ENCODE measurements at regions not wholly inside any gene's neighbourhood (a gene's known extent, or its start where the extent isn't known, plus 50 kb on each side); places are given as distances from the start of the nearest gene placed in this dataset.

DNA sequence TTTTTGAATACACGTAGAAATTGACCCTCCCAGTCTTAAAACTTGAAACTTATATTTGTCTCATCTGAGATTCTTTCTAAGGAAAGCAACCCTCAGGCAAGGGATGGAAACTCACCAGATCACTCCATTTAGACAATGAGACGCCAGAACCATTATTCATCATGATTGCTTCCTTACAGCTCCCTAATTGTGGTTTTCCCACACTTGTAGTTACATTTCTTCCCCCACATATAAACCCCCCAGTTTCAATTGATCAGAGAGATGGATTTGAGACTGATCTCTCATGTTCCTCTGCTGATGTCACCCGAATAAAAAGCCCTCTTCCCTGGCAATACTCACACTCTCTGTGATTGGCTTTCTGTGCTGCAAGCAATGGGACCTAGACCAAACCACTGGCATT lies 197.9 kb upstream of the STARD13 start:
- peaks cover 7% of the 10 kb centered on the region for H3K27me3 Mint-ChIP-seq
- H3K4me1 Mint-ChIP-seq: no peaks in the 10 kb centered on the region
- no peak for DNase-seq
- POLR2A ChIA-PET: no interaction called here
- H3K4me3 Mint-ChIP-seq: no peak overlapping the region
- ATAC-seq (ENCODE audit: low read depth): no peak
- H3K27ac Mint-ChIP-seq: no peak overlapping the region
- peaks cover 11% of the 10 kb centered on the region for H3K9me3 Mint-ChIP-seq
- no peaks in the 10 kb centered on the region for H3K36me3 Mint-ChIP-seq

DNA sequence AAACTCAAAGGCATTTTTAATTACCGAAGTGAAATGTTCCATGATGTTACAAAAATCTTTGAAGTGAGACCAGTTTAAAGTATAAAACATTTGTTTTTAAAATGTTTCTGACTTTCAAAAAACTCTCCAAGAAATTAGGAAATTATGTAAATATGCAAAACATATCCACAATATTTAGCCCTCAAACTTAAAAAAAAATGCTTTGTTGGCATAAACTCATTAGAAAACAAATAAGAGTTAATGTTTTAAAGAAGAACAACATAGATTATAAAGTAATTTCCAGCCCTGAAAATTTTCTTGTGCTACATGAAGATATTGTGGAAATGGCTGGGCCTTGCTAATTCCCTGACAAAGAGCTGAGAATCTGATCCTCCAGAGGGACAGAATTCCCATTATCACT lies 199.7 kb upstream of the STARD13 start:
- Mint-ChIP-seq H3K27ac (no peak overlapping the region), H3K4me3 (no peak overlapping the region), H3K4me1 (no peaks in the 10 kb centered on the region), H3K36me3 (no peaks in the 10 kb centered on the region), H3K9me3 (peaks cover 9% of the 10 kb centered on the region), H3K27me3 (peaks cover 9% of the 10 kb centered on the region)
- no peak for DNase-seq
- POLR2A ChIA-PET: no interaction called here
- no peak for ATAC-seq (ENCODE audit: low read depth)

DNA sequence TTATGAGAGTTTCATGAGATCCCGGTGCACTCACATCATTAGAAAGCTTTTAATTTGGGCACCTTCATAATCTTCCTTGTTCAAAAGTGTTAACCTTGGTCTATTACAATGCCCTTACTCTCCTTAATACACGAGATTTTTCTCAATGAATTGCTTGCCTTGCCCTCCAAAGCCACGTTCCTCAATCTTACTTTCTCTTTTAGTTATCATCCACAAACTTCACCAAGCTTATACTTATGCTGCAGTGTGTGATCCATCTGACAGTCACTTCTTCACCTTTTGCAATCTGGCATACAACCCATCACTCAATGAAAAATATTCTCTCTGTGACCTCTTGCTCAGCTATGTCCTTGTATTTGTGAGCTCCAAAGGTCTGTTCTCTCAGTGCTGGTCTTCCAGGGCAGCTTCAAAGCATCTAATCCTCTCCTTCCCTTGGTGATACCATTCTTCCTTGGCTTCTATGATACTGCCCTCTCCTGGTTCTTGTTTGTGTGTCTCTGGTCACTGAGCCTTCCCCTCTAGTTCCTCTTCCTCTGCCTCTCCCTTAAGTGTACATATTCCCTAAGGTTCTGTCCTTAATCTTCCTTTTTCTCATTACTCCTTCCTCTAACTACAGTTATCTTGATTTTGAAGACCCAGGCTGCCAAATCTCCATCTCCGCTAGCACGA lies 202.2 kb upstream of the STARD13 start:
- POLR2A ChIA-PET: no interaction called here
- H3K4me3 Mint-ChIP-seq: no peak overlapping the region
- no peak for DNase-seq
- peaks cover 9% of the 10 kb centered on the region for H3K27me3 Mint-ChIP-seq
- no peaks in the 10 kb centered on the region for H3K4me1 Mint-ChIP-seq
- ATAC-seq (ENCODE audit: low read depth): no peak
- peaks cover 9% of the 10 kb centered on the region for H3K9me3 Mint-ChIP-seq
- no peaks in the 10 kb centered on the region for H3K36me3 Mint-ChIP-seq
- no peak overlapping the region for H3K27ac Mint-ChIP-seq

- POLR2A ChIA-PET: no interaction called here
- H3K4me3 Mint-ChIP-seq: no peak overlapping the region
- H3K27me3 Mint-ChIP-seq: peaks cover 10% of the 10 kb centered on the region
- DNase-seq (no peak), ATAC-seq (ENCODE audit: low read depth) (no peak)
- H3K4me1 Mint-ChIP-seq: no peaks in the 10 kb centered on the region
- H3K36me3 Mint-ChIP-seq: no peaks in the 10 kb centered on the region
- peaks cover 3% of the 10 kb centered on the region for H3K9me3 Mint-ChIP-seq
- H3K27ac Mint-ChIP-seq: no peak overlapping the region
Measured at GRCh38 chr13:33489563-33489962, 204.0 kb upstream of the STARD13 start.

- Mint-ChIP-seq H3K27ac (no peak overlapping the region), H3K4me1 (no peaks in the 10 kb centered on the region), H3K27me3 (peaks cover 8% of the 10 kb centered on the region), H3K9me3 (no peaks in the 10 kb centered on the region), H3K36me3 (no peaks in the 10 kb centered on the region), H3K4me3 (no peak overlapping the region)
- DNase-seq: no peak
- no peak for ATAC-seq (ENCODE audit: low read depth)
- POLR2A ChIA-PET: interaction anchor here (0.6 kb wide), 1 partner anchor 189 kb away, joined by 4 read pairs; no protein-coding TSS in a partner anchor
Measured at GRCh38 chr13:33490461-33491327, 205.1 kb upstream of the STARD13 start.

DNA sequence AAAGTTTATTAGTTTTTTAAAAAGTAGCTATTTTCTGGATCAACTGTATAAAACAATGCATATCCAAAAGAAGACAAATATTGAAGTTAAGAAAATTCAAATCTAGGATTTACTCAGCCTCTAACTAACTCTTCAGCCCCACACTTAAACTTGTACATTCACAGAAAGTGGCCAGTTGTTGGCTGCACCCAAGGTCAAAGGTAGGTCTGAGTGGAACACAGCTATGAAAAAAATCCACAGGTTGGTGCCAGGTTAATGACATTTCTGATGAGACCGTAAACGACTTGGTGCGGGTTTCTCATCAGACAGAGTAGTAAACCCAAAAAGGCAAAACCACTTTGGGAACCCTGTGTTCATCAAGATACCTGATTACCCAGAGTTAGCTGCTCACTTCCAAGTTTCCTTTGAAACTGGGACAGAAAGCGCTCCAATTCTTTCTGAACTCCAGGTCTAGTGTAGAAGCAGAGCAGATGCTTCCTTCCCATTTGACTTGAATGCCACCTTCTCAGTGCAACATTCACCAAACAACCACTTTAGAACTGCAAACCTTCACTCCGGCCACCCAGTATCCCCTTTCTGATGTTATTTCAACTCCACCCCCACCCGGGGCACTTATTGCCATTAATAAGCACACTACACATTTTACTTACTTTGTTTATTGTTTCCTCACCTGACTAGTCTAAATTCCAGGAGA lies 208.3 kb upstream of the STARD13 start:
- H3K4me1 Mint-ChIP-seq: no peaks in the 10 kb centered on the region
- ATAC-seq (ENCODE audit: low read depth) (no peak), DNase-seq (no peak)
- no peak overlapping the region for H3K27ac Mint-ChIP-seq
- no peaks in the 10 kb centered on the region for H3K36me3 Mint-ChIP-seq
- H3K9me3 Mint-ChIP-seq: no peaks in the 10 kb centered on the region
- H3K27me3 Mint-ChIP-seq: peaks cover 4% of the 10 kb centered on the region
- POLR2A ChIA-PET: no interaction called here
- H3K4me3 Mint-ChIP-seq: no peak overlapping the region

DNA sequence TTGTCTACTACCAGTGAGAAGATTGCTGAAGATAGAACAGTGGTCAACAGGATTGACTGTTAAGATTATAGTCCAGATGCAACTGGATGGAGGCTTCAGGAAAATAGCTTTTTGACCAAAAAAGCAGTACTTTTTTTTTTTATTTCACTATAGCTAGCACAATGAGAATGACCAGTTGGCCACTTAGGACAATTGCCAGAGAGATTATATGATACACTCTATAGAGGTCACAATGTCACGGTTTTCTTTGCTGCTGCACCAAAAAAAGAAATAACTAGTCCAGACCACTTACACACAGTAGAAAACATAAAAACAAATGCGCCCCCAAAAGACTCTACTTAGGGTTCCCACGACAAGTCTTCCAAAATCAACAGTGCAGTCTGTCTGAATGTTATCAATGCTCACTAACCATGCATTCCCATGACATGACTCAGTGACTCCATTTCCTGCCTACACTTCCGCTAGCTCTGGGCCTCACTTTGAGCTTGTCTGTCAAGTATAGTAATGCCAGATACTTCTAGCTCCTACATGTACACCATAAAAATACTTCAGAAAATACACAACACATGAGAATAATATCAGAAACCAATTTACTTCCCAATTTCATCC lies 209.1 kb upstream of the STARD13 start:
- Mint-ChIP-seq H3K4me3 (no peak overlapping the region), H3K27me3 (peaks cover 4% of the 10 kb centered on the region), H3K9me3 (no peaks in the 10 kb centered on the region), H3K4me1 (no peaks in the 10 kb centered on the region), H3K36me3 (no peaks in the 10 kb centered on the region), H3K27ac (no peak overlapping the region)
- POLR2A ChIA-PET: no interaction called here
- ATAC-seq (ENCODE audit: low read depth) (no peak), DNase-seq (no peak)

DNA sequence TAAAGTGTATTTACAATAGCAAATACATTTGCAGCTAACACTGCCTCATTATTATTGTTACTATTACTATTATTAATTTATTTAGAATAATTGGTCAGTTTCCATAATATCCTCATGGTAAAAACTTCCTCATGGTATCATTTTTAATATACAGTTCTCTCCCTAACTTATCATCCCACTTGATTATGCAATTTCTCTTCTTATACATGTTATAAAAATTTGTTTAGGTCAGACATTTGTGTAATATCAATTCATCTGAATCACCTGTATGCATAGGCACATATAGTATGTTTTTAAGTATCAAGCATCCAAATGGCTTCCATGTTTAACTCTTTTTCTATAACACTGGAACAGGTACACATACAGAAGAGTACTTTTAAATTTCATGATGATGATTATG lies 210.8 kb upstream of the STARD13 start:
- Mint-ChIP-seq H3K4me3 (no peak overlapping the region), H3K9me3 (no peaks in the 10 kb centered on the region), H3K27ac (no peak overlapping the region), H3K36me3 (no peaks in the 10 kb centered on the region), H3K27me3 (peaks cover 6% of the 10 kb centered on the region), H3K4me1 (no peaks in the 10 kb centered on the region)
- no peak for DNase-seq
- POLR2A ChIA-PET: interaction anchor here (0.8 kb wide), 1 partner anchor 46 kb away, joined by 3 read pairs; no protein-coding TSS in a partner anchor
- ATAC-seq (ENCODE audit: low read depth): no peak

DNA sequence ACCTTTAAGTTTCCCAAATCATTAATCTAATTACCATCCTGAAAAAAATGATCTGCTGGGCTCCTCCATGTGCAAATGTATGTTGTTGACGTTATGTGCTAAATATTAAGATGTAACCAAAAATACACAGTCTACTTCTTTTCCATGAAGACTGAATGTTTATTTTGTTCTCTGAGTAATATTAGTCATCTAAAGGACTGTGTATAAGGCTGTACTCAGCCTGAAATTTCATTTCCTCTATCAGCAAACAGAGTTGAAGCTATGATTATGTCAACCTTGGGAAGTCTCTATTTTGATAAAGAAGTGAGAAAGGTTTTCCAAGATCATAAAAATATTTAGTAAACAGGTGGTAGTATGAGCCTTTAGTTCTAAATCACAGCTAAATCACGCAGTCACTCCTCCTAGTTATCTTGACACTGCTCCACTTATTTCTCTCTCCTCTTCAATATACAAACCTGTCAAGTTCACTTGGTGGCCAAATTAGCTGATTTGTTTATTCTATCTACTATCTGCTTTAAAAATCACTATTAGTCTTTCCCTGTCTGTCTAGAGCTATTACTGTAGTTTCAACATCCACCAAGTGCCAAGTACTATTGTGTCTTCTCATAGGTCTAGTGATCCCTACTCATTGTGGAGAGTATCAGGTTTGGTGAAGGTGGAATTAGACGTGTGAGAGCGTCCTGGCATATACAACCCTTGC lies 211.7 kb upstream of the STARD13 start:
- H3K4me3 Mint-ChIP-seq: no peak overlapping the region
- no peak overlapping the region for H3K27ac Mint-ChIP-seq
- ATAC-seq (ENCODE audit: low read depth): no peak
- no peaks in the 10 kb centered on the region for H3K4me1 Mint-ChIP-seq
- POLR2A ChIA-PET: interaction anchor here (0.8 kb wide), 1 partner anchor 46 kb away, joined by 3 read pairs; no protein-coding TSS in a partner anchor
- H3K36me3 Mint-ChIP-seq: no peaks in the 10 kb centered on the region
- DNase-seq: no peak
- peaks cover 8% of the 10 kb centered on the region for H3K27me3 Mint-ChIP-seq
- no peaks in the 10 kb centered on the region for H3K9me3 Mint-ChIP-seq

GRCh38 chr13:33508060-33508459 lies 222.5 kb upstream of the STARD13 start:
- ATAC-seq (ENCODE audit: low read depth) (no peak), DNase-seq (no peak)
- Mint-ChIP-seq H3K4me3 (no peak overlapping the region), H3K27me3 (peaks cover 3% of the 10 kb centered on the region), H3K27ac (no peak overlapping the region), H3K36me3 (no peaks in the 10 kb centered on the region), H3K9me3 (peaks cover 1% of the 10 kb centered on the region), H3K4me1 (no peaks in the 10 kb centered on the region)
- POLR2A ChIA-PET: no interaction called here

GRCh38 chr13:33509642-33510229 lies 224.2 kb upstream of the STARD13 start:
- POLR2A ChIA-PET: no interaction called here
- no peaks in the 10 kb centered on the region for H3K9me3 Mint-ChIP-seq
- no peak overlapping the region for H3K4me3 Mint-ChIP-seq
- DNase-seq (no peak), ATAC-seq (ENCODE audit: low read depth) (no peak)
- no peaks in the 10 kb centered on the region for H3K36me3 Mint-ChIP-seq
- H3K27me3 Mint-ChIP-seq: peaks cover 6% of the 10 kb centered on the region
- H3K27ac Mint-ChIP-seq: no peak overlapping the region
- no peaks in the 10 kb centered on the region for H3K4me1 Mint-ChIP-seq

DNA sequence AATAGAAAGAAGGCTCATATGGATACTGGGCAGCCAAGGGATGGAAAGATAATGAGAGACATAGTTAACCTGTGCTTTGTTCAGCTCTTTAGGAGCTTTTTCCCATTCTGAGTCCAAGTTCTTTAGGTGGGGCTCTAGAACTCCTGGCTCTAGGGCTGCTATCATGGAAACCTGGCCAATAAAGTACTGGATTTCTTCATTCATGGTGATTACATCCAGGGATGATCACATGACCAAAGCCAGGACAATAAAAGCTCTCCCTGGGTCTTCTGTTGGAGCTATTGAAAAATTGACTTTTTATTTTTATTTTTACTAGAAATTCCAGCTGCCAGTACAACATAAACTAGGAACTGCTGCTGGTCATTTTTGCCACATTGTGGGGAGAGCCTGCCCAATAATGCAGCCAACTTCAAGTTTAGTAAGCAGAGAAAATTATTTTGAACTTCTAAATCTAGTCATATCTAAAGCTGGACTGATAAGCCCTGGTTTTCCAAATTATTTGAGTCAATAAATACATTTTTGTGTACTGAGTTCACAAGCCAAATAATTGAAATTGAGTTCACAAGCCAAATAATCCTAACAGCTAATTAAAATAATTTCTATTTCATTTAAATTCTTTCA lies 224.9 kb upstream of the STARD13 start:
- POLR2A ChIA-PET: no interaction called here
- no peak for ATAC-seq (ENCODE audit: low read depth)
- H3K4me3 Mint-ChIP-seq: no peak overlapping the region
- no peaks in the 10 kb centered on the region for H3K4me1 Mint-ChIP-seq
- no peaks in the 10 kb centered on the region for H3K9me3 Mint-ChIP-seq
- peaks cover 6% of the 10 kb centered on the region for H3K27me3 Mint-ChIP-seq
- H3K36me3 Mint-ChIP-seq: no peaks in the 10 kb centered on the region
- H3K27ac Mint-ChIP-seq: no peak overlapping the region
- no peak for DNase-seq
